CD4-positive, alpha-beta T cell treated with Interleukin-21 for 1 hour (primary cell): ENCODE measurements at regions not wholly inside any gene's neighbourhood (a gene's known extent, or its start where the extent isn't known, plus 50 kb on each side); places are given as distances from the start of the nearest gene placed in this dataset.
"Not testable (repeated sequence)": the region's sequence is repeated elsewhere in the genome, so short reads cannot be mapped to it uniquely, and the experiment has no call there.

Source experiments
- DNase-seq: peaks from one replicate; pipeline ENCODE4 v3.0.0-alpha.2; 2020

DNA sequence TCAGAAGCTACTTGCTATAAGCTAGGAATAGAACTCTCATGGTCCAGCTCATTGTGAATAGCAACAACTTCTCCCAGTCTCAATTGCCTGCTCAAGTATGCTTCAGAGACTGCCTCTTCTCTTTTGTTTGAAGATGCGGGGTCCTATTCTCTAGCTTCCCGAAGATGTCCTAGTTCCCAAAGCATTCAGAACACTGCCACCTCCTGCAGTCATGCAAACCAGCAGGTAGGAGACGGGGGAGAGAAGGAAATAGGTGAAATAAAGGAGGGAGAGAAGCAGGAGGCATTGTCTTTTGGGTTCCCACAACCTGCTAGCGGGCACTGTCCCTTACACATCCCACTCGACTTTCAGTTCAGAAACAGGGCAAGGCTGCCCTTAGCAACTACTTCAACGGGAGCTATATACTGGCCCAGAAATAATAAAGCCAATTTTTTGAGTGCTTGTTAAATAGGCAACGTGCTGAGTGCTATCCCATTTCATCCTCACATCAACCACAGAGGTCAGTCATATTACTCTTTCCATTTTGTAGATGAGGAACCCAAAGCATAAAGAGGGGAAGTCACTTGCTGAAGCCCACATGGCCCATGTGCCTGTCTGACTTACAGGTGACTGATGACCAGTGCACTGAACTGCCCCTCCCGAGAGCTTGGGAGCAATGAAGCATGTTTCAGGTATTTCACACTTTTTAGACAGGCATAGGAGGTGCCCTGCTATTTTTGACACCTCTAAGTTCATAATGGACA, 61.9 kb upstream of the ATXN1 start:
- no peak for DNase-seq

GRCh38 chr6:16822529-16822928, 61.3 kb upstream of the ATXN1 start:
- no peak for DNase-seq

- DNase-seq = no peak
Observed at GRCh38 chr6:16821834-16822264, 60.6 kb upstream of the ATXN1 start.

GRCh38 chr6:16820262-16820661, 59.0 kb upstream of the ATXN1 start:
- DNase-seq = not testable (repeated sequence)

DNA sequence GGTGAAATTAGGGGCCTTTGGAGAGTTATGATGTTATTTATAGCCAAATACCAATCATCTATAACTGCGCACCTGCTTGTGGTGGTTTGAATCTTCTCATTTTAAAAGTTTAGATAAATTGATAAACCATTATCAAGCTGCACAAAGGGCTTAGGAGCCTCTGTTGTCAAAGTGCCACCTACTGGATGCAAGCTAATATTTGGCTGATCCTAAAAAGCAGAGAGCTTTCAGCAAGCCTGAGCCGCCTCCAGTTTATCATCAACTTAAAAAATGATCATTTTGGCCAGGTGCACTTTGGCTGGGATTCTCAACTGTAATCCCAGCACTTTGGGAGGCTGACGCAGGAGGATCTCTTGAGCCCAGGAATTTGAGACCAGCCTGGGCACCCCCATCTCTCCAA, 58.5 kb upstream of the ATXN1 start:
- no peak for DNase-seq

DNA sequence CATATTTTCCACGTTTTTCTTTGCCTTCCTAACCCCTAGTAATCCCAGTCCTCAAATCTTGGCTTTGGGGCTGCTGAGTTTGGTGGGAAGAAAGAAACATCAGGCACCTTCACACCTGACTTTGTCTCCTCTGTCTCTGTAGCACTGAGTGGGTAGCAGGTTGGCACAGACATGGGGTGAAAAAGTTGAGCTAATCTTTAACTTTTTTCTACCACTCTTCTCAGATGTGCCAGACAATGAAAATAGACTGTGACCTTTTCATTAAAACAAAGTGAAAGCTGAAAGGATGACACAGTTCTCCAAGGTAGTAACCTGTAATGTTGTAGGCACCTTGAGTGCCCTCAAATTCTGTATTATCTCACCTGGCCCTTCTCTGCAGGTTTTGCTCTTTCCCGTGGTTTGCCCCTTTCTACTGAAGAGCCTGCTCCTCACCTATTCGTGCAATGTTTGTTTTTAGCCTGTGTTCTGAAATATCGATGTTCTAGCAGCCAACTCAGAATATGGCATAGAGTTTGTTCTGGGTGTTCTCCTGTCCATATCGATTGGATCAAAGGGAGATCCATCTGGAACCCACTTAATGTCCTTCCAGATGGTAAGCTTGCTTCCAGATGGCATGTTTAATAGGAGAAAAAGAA, 57.8 kb upstream of the ATXN1 start:
- no peak for DNase-seq

- DNase-seq = no peak
Observed at GRCh38 chr6:16817594-16817993, 56.3 kb upstream of the ATXN1 start.

GRCh38 chr6:16816891-16817290, 55.6 kb upstream of the ATXN1 start:
- DNase-seq = no peak

DNA sequence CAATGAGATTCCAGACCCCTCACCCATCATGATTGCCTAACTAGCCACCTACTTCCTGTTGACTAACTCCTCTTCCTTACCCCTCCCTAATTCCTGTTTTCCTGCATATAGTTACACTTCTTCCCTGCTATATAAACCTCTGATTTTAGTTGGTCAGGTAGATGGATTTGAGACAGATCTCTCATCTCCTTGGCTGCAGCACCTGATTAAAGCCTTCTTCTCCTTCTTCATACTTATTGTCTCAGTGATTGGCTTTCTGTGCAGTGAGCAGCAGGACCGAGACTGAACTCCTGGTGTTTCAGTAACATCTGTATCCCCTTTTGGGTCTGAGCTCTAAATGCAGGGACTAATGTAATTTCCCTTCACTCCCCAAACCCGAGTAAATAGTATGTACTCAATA, 51.7 kb upstream of the ATXN1 start:
- DNase-seq = no peak

- no peak for DNase-seq
Observed at GRCh38 chr6:16811277-16811979, 50.2 kb upstream of the ATXN1 start.
